Lung (tissue), 11 donors: ENCODE measurements at regions not wholly inside any gene's neighbourhood (a gene's known extent, or its start where the extent isn't known, plus 50 kb on each side); places are given as distances from the start of the nearest gene placed in this dataset.

ENCODE experiments used
- ATAC-seq: fragments of 200-7000 bp; cut with Tn5 transposase; one replicate; pipeline ENCODE4 v1.9.1; 2020; ENCODE audit warnings: moderate number of reproducible peaks; ENCODE audit not compliant: insufficient read depth, low FRiP score
- DNase-seq, 3 donors: peaks; one replicate each; pipeline ENCODE4 v3.0.0-alpha.2; 2013 to 2017
- H3K27ac ChIP-seq, 2 donors: one replicate each; pipeline ENCODE4 v1.5.1; 2013; ENCODE audit warnings: mild to moderate bottlenecking in 2 of 2, moderate library complexity in 2 of 2, control low read depth in 1 of 2, inconsistent platforms in 1 of 2, low read depth in 1 of 2, low read length in 1 of 2
- H3K27me3 ChIP-seq, 3 donors: one replicate each; pipeline ENCODE4 v1.5.1; 2013; ENCODE audit warnings: low read length in 2 of 3; ENCODE audit not compliant: control insufficient read depth in 3 of 3, insufficient read depth in 3 of 3
- H3K36me3 ChIP-seq, 4 donors: one replicate each; pipeline ENCODE4 v1.5.1; 2013; ENCODE audit warnings: low read length in 4 of 4, mild to moderate bottlenecking in 1 of 4, moderate library complexity in 1 of 4; ENCODE audit not compliant: control insufficient read depth in 4 of 4, insufficient read depth in 4 of 4
- H3K4me1 ChIP-seq, 5 donors: one replicate each; pipeline ENCODE4 v1.5.1; 2013; ENCODE audit warnings: low read length in 5 of 5, mild to moderate bottlenecking in 2 of 5, moderate library complexity in 1 of 5; ENCODE audit not compliant: control insufficient read depth in 5 of 5, insufficient read depth in 5 of 5
- H3K4me3 ChIP-seq: one replicate; pipeline ENCODE4 v1.5.1; 2013; ENCODE audit warnings: mild to moderate bottlenecking, control low read depth, moderate library complexity
- H3K9ac ChIP-seq, 2 donors: one replicate each; pipeline ENCODE4 v1.5.1; 2013; ENCODE audit warnings: low read length in 2 of 2, control low read depth in 1 of 2; ENCODE audit not compliant: insufficient read depth in 1 of 2
- H3K9me3 ChIP-seq, 4 donors: one replicate each; pipeline ENCODE4 v1.5.1; 2013; ENCODE audit warnings: low read length in 3 of 4, mild to moderate bottlenecking in 1 of 4, moderate library complexity in 1 of 4; ENCODE audit not compliant: control insufficient read depth in 4 of 4, insufficient read depth in 3 of 4
- WGBS, 2 donors: extraction: QIAGEN DNeasy Blood & Tissue Kit; methylation state at CpG; one replicate each; pipeline ENCODE4 v1.1.7; 2013; 5-methylcytosine and 5-hydroxymethylcytosine counted together
- TF ChIP-seq, protein P1 (sequence below): IDR thresholded peaks from 2 replicates; pipeline ENCODE4 v1.5.1; 2012; ENCODE audit warnings: mild to moderate bottlenecking; ENCODE audit errors: control extremely low read depth, extremely low read depth
- donor health status: control.
- donor health status: control.
- donor health status: Bipolar disorder and iron deficiency.
- donor health status: healthy.
- donor health status: DM: yes; HTN: yes; CAD: no.

- no peak overlapping the region for H3K27ac ChIP-seq
- peak in 1 of 3 donors; percentile 18 for DNase-seq
- no peak for ATAC-seq
- H3K36me3 ChIP-seq = no peaks in the 10 kb centered on the region
- H3K27me3 ChIP-seq = no peaks in the 10 kb centered on the region
- H3K4me3 ChIP-seq = no peak overlapping the region
- TF ChIP-seq, protein P1, sequence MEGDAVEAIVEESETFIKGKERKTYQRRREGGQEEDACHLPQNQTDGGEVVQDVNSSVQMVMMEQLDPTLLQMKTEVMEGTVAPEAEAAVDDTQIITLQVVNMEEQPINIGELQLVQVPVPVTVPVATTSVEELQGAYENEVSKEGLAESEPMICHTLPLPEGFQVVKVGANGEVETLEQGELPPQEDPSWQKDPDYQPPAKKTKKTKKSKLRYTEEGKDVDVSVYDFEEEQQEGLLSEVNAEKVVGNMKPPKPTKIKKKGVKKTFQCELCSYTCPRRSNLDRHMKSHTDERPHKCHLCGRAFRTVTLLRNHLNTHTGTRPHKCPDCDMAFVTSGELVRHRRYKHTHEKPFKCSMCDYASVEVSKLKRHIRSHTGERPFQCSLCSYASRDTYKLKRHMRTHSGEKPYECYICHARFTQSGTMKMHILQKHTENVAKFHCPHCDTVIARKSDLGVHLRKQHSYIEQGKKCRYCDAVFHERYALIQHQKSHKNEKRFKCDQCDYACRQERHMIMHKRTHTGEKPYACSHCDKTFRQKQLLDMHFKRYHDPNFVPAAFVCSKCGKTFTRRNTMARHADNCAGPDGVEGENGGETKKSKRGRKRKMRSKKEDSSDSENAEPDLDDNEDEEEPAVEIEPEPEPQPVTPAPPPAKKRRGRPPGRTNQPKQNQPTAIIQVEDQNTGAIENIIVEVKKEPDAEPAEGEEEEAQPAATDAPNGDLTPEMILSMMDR = no peak
- H3K9me3 ChIP-seq = no peaks in the 10 kb centered on the region
- no peaks in the 10 kb centered on the region for H3K4me1 ChIP-seq
- H3K9ac ChIP-seq = no peak overlapping the region
Measured at GRCh38 chr6:74074645-74075044, 378.6 kb downstream of the CD109 start.

GRCh38 chr6:74073999-74074398 is 378.0 kb downstream of the CD109 start:
- Histone ChIP-seq H3K27me3 (no peaks in the 10 kb centered on the region), H3K27ac (no peak overlapping the region), H3K36me3 (no peaks in the 10 kb centered on the region), H3K9ac (no peak overlapping the region), H3K4me1 (no peaks in the 10 kb centered on the region), H3K9me3 (no peaks in the 10 kb centered on the region), H3K4me3 (no peak overlapping the region)
- TF ChIP-seq, protein P1 = no peak
- 74 to 76% methylated on average over 3 of the region's 3 CpGs for WGBS, 2 donors
- no peak for DNase-seq
- ATAC-seq = no peak

DNA sequence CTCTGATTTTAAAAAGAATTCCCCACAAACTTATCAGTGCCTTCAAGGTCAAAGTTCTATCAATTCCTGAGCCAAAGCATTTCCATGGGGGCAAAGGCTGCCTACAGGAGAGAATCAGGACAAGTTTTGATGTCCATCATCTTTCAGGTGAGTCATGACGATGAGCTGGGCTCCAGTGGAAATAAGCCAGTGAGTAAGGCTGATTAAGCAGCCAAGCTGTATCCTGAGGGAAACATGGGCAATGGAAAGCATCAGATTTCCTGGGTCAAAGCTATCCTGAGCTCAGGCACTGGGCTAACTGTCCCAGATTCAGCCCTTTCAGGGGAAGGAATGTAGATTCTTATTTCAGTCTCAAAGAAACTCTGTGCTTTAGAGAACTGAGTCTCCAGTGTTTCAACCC is 377.4 kb downstream of the CD109 start:
- H3K4me1 ChIP-seq = no peaks in the 10 kb centered on the region
- no peak for DNase-seq
- no peaks in the 10 kb centered on the region for H3K27me3 ChIP-seq
- no peak overlapping the region for H3K9ac ChIP-seq
- no peaks in the 10 kb centered on the region for H3K9me3 ChIP-seq
- ATAC-seq = no peak
- no peaks in the 10 kb centered on the region for H3K36me3 ChIP-seq
- WGBS, 2 donors = 86 to 98% methylated on average over 1 of the region's 1 CpG
- no peak overlapping the region for H3K4me3 ChIP-seq
- TF ChIP-seq, protein P1 = no peak
- no peak overlapping the region for H3K27ac ChIP-seq

GRCh38 chr6:74071214-74071613 is 375.2 kb downstream of the CD109 start:
- Histone ChIP-seq H3K27ac (no peak overlapping the region), H3K36me3 (no peaks in the 10 kb centered on the region), H3K27me3 (no peaks in the 10 kb centered on the region), H3K4me1 (no peaks in the 10 kb centered on the region), H3K9ac (no peak overlapping the region), H3K9me3 (no peaks in the 10 kb centered on the region), H3K4me3 (no peak overlapping the region)
- DNase-seq (no peak), ATAC-seq (no peak)
- TF ChIP-seq, protein P1 = no peak
